Lower lobe of right lung (tissue), 2 donors: ENCODE measurements at regions not wholly inside any gene's neighbourhood (a gene's known extent, or its start where the extent isn't known, plus 50 kb on each side); places are given as distances from the start of the nearest gene placed in this dataset.
"Not testable (repeated sequence)": the region's sequence is repeated elsewhere in the genome, so short reads cannot be mapped to it uniquely, and the experiment has no call there.

ENCODE experiments used
- ATAC-seq, 2 donors: fragments of 200-7000 bp; cut with Tn5 transposase; one replicate each; pipeline ENCODE4 v1.9.1; 2020 to 2022; ENCODE audit warnings: mild to moderate bottlenecking in 2 of 2, moderate library complexity in 2 of 2
- DNase-seq: peaks from one replicate; pipeline ENCODE4 v3.0.0-alpha.2; 2020
- H3K27ac ChIP-seq: fragments of 200-600 bp; one replicate; pipeline ENCODE4 v1.8.0; 2022
- H3K27me3 ChIP-seq: fragments of 200-600 bp; one replicate; pipeline ENCODE4 v1.8.0; 2022; ENCODE audit warnings: low read depth
- H3K36me3 ChIP-seq: fragments of 200-600 bp; one replicate; pipeline ENCODE4 v1.8.0; 2022; ENCODE audit warnings: mild to moderate bottlenecking
- H3K4me1 ChIP-seq: fragments of 200-600 bp; one replicate; pipeline ENCODE4 v1.8.0; 2022
- H3K4me3 ChIP-seq: fragments of 200-600 bp; one replicate; pipeline ENCODE4 v1.8.0; 2022; ENCODE audit warnings: mild to moderate bottlenecking
- H3K9me3 ChIP-seq: fragments of 200-600 bp; one replicate; pipeline ENCODE4 v1.8.0; 2022
- intact Hi-C: fragments of 100-400 bp; cut with DNase I; formaldehyde crosslinking; loops from one replicate; pipeline ENCODE4 v1.11.0; 2022
- TF ChIP-seq, protein P1 (sequence below): fragments of 200-600 bp; IDR thresholded peaks from one replicate; pipeline ENCODE4 v1.8.0; 2022; ENCODE audit warnings: antibody characterized with exemption, mild to moderate bottlenecking
- donor health status: DM: no; HTN: yes; CAD: no; lungs with severe emphysema.

DNA sequence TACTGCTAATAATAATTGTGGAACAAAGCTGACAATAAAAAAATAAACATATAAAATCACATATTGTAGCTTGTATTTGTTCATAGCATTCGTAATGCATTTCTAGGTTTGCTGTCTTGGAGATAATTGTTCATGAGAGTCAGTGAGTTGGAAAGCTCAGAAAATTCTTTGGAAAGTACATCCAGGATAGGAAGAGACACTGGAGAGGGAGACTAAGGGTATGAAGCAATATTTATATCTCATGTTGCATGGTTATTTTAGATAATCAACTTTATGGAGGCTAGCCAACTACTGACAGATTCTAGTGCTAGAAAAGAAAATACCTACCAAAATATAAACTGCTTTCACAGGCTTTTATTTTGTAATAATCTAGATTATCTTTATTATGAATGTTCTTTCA is 1095.2 kb downstream of the FSCB start:
- H3K36me3 ChIP-seq, result no peaks in the 10 kb centered on the region
- TF ChIP-seq, protein P1, sequence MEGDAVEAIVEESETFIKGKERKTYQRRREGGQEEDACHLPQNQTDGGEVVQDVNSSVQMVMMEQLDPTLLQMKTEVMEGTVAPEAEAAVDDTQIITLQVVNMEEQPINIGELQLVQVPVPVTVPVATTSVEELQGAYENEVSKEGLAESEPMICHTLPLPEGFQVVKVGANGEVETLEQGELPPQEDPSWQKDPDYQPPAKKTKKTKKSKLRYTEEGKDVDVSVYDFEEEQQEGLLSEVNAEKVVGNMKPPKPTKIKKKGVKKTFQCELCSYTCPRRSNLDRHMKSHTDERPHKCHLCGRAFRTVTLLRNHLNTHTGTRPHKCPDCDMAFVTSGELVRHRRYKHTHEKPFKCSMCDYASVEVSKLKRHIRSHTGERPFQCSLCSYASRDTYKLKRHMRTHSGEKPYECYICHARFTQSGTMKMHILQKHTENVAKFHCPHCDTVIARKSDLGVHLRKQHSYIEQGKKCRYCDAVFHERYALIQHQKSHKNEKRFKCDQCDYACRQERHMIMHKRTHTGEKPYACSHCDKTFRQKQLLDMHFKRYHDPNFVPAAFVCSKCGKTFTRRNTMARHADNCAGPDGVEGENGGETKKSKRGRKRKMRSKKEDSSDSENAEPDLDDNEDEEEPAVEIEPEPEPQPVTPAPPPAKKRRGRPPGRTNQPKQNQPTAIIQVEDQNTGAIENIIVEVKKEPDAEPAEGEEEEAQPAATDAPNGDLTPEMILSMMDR, result no peak
- no peaks in the 10 kb centered on the region for H3K9me3 ChIP-seq
- H3K4me3 ChIP-seq, result no peak overlapping the region
- ATAC-seq (no peak), DNase-seq (no peak)
- H3K4me1 ChIP-seq, result no peaks in the 10 kb centered on the region
- intact Hi-C loops, result no loop called here
- no peak overlapping the region for H3K27ac ChIP-seq
- H3K27me3 ChIP-seq, result no peaks in the 10 kb centered on the region

DNA sequence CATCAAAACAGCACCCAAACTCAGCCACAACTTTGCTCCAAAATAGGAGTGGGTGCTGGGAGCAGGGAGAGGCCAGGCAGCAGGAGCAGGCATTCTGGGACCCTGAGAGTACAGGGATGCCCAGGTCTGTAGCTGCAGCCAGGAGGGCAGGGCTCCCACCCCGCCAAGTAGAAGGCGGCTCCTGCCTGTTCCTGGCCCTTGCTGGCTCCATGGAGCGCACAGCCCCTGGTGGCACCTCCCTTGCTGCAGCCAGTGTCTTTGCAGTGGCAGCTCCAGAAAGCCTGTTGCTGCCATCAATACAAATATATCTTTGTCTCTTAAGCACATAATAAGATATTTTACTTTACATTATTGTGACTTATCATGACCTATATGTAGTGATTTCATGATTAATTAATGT is 1096.5 kb downstream of the FSCB start:
- Histone ChIP-seq H3K4me1 (no peaks in the 10 kb centered on the region), H3K4me3 (no peak overlapping the region), H3K36me3 (no peaks in the 10 kb centered on the region), H3K27ac (no peak overlapping the region), H3K9me3 (no peaks in the 10 kb centered on the region), H3K27me3 (no peaks in the 10 kb centered on the region)
- DNase-seq (no peak), ATAC-seq (no peak)
- intact Hi-C loops, result no loop called here
- TF ChIP-seq, protein P1, result no peak

DNA sequence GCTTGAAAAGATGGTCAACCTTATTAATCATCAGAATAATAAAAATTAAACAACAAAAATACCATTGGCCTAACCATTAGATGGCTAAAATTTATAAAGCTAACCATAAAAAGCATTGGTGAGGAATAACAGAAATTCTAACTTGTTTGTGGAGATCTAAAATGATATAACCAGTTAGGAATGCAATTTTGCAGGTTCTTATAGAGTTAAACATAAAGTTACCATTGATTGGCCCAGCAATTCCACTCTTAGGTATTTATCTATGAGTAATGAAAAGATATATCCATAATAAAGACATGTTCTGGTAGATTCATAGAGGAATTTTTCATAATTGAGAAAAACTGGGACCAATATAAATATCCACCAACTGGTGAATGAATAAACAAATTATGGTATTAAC is 1098.6 kb downstream of the FSCB start:
- no peaks in the 10 kb centered on the region for H3K9me3 ChIP-seq
- no peaks in the 10 kb centered on the region for H3K36me3 ChIP-seq
- no peaks in the 10 kb centered on the region for H3K4me1 ChIP-seq
- no peak overlapping the region for H3K27ac ChIP-seq
- DNase-seq (no peak), ATAC-seq (no peak)
- H3K4me3 ChIP-seq, result no peak overlapping the region
- TF ChIP-seq, protein P1, result no peak
- H3K27me3 ChIP-seq, result no peaks in the 10 kb centered on the region
- intact Hi-C loops, result no loop called here

DNA sequence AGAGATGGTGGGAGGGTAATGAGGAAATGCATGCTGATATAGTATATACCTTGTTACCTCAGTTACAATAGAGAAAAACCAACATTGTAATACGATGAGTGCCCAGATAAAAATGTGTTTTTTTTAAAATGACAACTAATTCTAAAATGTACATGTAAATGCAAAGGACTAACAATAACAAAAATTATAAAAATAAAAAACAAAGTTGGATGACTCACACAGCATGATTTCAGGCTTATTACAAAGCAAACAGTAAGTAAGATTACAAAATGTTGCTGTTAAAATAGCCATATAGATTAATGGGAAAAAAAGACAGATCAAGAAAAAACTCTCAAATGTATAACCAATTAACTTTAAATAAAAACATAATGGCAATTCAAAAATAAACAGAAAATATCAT is 1099.4 kb downstream of the FSCB start:
- H3K36me3 ChIP-seq, result no peaks in the 10 kb centered on the region
- intact Hi-C loops, result no loop called here

DNA sequence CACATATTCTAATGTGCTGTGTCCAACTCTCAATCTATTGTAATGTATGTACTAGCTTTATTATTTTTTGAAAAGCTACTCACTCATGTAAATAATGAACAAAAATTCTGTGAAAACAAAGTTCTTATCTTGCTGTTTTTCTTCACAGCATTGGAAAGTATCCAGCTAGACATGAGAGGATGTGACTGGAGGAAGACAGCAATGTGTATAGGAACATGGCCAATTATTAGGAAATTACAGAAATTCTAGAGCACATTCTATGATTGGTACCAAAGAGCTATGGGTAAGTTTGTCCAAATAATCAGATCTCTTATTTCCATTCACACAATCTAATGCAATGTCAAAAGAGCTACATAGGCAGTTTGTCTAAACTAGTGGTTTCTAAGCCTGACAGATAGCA is 1100.2 kb downstream of the FSCB start:
- TF ChIP-seq, protein P1, result no peak
- DNase-seq (no peak), ATAC-seq (no peak)
- H3K4me3 ChIP-seq, result no peak overlapping the region
- H3K9me3 ChIP-seq, result no peaks in the 10 kb centered on the region
- no peaks in the 10 kb centered on the region for H3K4me1 ChIP-seq
- no peak overlapping the region for H3K27ac ChIP-seq
- intact Hi-C loops, result no loop called here
- no peaks in the 10 kb centered on the region for H3K27me3 ChIP-seq
- no peaks in the 10 kb centered on the region for H3K36me3 ChIP-seq

More for the DNA sequence above, 1099.4 kb downstream of the FSCB start:
- H3K27ac ChIP-seq, result no peak overlapping the region
- no peak for DNase-seq
- TF ChIP-seq, protein P1, result no peak
- H3K9me3 ChIP-seq, result no peaks in the 10 kb centered on the region
- no peaks in the 10 kb centered on the region for H3K27me3 ChIP-seq
- no peak for ATAC-seq
- no peaks in the 10 kb centered on the region for H3K4me1 ChIP-seq
- H3K4me3 ChIP-seq, result no peak overlapping the region

DNA sequence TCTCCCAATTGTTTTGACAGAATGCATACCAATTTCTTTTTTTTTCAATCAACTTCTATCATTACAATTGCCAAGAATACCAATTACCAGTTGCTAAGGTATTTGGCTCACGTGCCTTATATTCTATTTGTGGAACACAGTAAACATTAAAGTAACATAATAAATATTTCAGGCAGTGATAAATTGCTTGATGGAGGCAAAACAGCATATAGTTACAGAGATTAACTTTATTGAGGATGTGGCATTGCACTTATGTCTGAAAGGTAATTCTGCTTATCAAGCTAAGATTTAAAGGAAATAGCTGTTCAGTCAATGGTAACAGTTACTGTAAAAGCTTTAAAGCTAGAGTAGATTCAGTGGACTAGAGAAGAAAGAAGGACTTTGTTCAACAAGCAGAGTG is 1107.8 kb downstream of the FSCB start:
- Histone ChIP-seq H3K9me3 (peaks cover 4% of the 10 kb centered on the region), H3K36me3 (no peaks in the 10 kb centered on the region), H3K27me3 (no peaks in the 10 kb centered on the region), H3K4me1 (no peaks in the 10 kb centered on the region), H3K4me3 (no peak overlapping the region), H3K27ac (no peak overlapping the region)
- DNase-seq (no peak), ATAC-seq (no peak)
- TF ChIP-seq, protein P1, result no peak
- intact Hi-C loops, result no loop called here

DNA sequence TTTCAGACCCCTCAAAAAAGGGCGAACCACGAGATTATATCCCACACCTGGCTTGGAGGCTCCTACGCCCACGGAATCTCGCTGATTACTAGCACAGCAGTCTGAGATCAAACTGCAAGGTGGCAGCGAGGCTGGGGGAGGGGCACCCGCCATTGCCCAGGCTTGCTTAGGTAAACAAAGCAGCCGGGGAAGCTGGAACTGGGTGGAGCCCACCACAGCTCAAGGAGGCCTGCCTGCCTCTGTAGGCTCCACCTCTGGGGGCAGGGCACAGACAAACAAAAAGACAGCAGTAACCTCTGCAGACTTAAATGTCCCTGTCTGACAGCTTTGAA is 1136.6 kb downstream of the FSCB start:
- DNase-seq, H3K27ac ChIP-seq, H3K36me3 ChIP-seq, H3K9me3 ChIP-seq, H3K27me3 ChIP-seq, ATAC-seq, H3K4me3 ChIP-seq, H3K4me1 ChIP-seq, intact Hi-C loops: not testable (repeated sequence)
